ENCODE measurements at regions not wholly inside any gene's neighbourhood (a gene's known extent, or its start where the extent isn't known, plus 50 kb on each side); places are given as distances from the start of the nearest gene placed in this dataset.

GRCh38 chr3:73801444-73801843, 176.7 kb upstream of the PDZRN3 start:
- Histone ChIP-seq H4K20me1 (ENCODE audit: control insufficient read depth, insufficient read depth) (no peaks in the 10 kb centered on the region), H3K36me3 (ENCODE audit: control insufficient read depth in 2 of 2, insufficient read depth in 2 of 2, low read length in 1 of 2) (no peaks in the 10 kb centered on the region), H3K4me3 (no peak overlapping the region), H3K9ac (ENCODE audit: control insufficient read depth, insufficient read depth, low read length) (no peak overlapping the region), H2AFZ (ENCODE audit: control insufficient read depth, low read depth, low read length) (no peak overlapping the region), H3K79me2 (ENCODE audit: control insufficient read depth, insufficient read depth, low read length) (no peaks in the 10 kb centered on the region), H3K4me1 (ENCODE audit: control insufficient read depth, insufficient read depth, low read length) (no peaks in the 10 kb centered on the region), H3K4me2 (ENCODE audit: control insufficient read depth, insufficient read depth) (no peak overlapping the region), H3K9me3 (replicated peaks; ENCODE audit: control insufficient read depth, insufficient read depth, low read length) (no peaks in the 10 kb centered on the region), H3K27ac (ENCODE audit: control insufficient read depth, insufficient read depth) (no peak overlapping the region), H3K27me3 (replicated peaks in 1 of 2; ENCODE audit: control insufficient read depth in 2 of 2, insufficient read depth in 2 of 2, low read length in 1 of 2) (no peaks in the 10 kb centered on the region)
- DNase-seq (ENCODE audit: low read depth, low spot score) (no peak), ATAC-seq (no peak), FAIRE-seq (no peak)
- POLR2A ChIA-PET: no interaction called here
- intact Hi-C loops (cut with micrococcal nuclease; ENCODE audit: unreplicated experiment) (no loop called here), in situ Hi-C loops (cut with MboI) (no loop called here)
- no TSS peak for BruUV-seq (replicated peaks)
- 80% methylated on average over 2 of the region's 2 CpGs for WGBS (ENCODE audit: insufficient coverage, insufficient replicate concordance, low lambda C conversion rate, missing lambda C conversion rate)
- RAD21 ChIA-PET (ENCODE audit: unreplicated experiment): no interaction called here
- CTCF ChIA-PET: no interaction called here
- SMC1A ChIA-PET (ENCODE audit: uncharacterized antibody, unreplicated experiment): no interaction called here
- TF ChIP-seq BHLHE40 (IDR thresholded peaks at IDR 0.05; ENCODE audit: borderline replicate concordance in 1 of 2, low read depth in 2 of 2, low read length in 1 of 2) (no peak), LARP7 (IDR thresholded peaks at IDR 0.05) (no peak), NR2F1 (conservative IDR thresholded peaks at IDR 0.05) (no peak), POLR2AphosphoS2 (IDR thresholded peaks at IDR 0.05; ENCODE audit: low read depth, low read length) (no peak), NR2C2 (IDR thresholded peaks at IDR 0.05; ENCODE audit: borderline replicate concordance, control insufficient read depth, insufficient read length, low read depth) (no peak), BRCA1 (IDR thresholded peaks at IDR 0.05; ENCODE audit: low read depth, low read length) (no peak), ZNF622 (IDR thresholded peaks at IDR 0.05) (no peak), FOXM1 (IDR thresholded peaks at IDR 0.05; ENCODE audit: low read depth, low read length) (no peak), PAX8 (IDR thresholded peaks at IDR 0.05) (no peak), SIX5 (IDR thresholded peaks at IDR 0.05; ENCODE audit: low read depth, low read length, severe bottlenecking) (no peak), RELB (IDR thresholded peaks at IDR 0.05; ENCODE audit: low read depth) (no peak), HDAC6 (IDR thresholded peaks at IDR 0.05; ENCODE audit: unreplicated experiment) (no peak), RAD51 (IDR thresholded peaks at IDR 0.05) (no peak), MLLT1 (IDR thresholded peaks at IDR 0.05) (no peak)

All from GM12878 (cell line).